GM18517 (cell line): ENCODE measurements at regions not wholly inside any gene's neighbourhood (a gene's known extent, or its start where the extent isn't known, plus 50 kb on each side); places are given as distances from the start of the nearest gene placed in this dataset.

ENCODE experiments used
- ATAC-seq: cut with Tn5 transposase; IDR thresholded peaks from one replicate; pipeline ENCODE4 v1.9.1; 2021; ENCODE audit warnings: mild to moderate bottlenecking, moderate library complexity; ENCODE audit not compliant: unreplicated experiment

GRCh38 chr2:226142463-226142862 is 657.2 kb downstream of the IRS1 start:
- ATAC-seq, result no peak

GRCh38 chr2:226140594-226140993 is 659.0 kb downstream of the IRS1 start:
- no peak for ATAC-seq

GRCh38 chr2:226139759-226140158 is 659.9 kb downstream of the IRS1 start:
- ATAC-seq, result no peak

DNA sequence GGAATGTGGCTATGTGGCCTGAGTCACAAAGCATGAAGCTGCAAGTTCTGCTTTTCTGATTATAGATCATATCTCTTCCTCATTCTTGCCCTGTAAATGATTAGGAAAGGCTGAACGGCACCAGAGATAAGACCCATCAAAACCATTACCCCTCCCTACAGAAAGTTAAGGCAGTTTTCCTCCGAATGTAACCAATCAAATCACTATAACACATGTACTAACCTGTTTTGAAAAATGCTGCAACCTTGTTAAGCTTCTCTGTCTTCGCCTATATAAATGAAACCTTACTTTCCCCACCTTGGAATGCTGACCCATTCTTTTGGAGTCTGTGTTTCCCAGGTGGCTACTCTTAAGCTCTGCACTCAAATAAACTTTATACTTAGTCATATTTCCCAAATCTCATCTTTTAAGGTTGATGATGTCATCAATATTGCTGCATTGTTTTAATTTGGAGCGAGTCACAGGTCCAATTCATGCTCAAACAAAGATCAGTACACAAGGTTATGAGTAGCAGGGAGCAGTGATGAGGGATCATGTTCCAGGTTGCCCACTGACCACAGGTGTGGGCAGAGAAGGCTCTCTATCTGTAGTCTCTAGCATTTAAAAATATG is 662.3 kb downstream of the IRS1 start:
- ATAC-seq, result no peak

- ATAC-seq, result no peak
These were observed 662.9 kb downstream of the IRS1 start for GRCh38 chr2:226136739-226137138.

DNA sequence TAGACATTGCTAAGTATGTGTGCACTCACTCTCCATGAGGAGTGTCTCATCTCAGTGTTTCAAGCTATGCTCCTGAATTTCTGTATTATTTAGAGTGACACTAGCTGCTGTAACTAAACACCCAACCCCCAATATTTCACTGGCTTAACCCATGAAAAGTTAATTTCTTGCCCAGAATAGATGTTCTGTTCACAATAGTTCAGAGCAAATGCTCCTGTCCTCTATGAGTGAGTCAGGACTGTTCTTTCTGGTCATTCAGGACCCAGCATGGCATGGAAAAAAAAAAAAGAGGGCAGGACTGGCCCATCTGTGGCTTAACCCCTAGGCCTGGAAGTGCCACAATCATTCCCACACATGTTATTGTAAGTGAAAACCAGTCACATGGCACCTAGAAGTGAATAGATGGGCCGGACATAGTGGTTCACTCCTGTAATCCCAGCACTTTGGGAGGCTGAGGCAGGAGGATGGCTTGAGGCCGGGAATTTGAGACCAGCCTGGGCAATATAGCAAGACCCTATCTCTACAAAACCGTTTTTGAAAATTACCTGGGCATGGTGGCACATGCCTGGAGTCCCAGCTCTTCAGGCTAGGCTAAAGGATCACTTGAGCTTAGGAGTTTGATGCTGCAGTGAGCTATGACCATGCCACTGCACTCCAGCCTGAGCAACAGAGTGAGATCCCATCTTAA is 663.6 kb downstream of the IRS1 start:
- ATAC-seq, result no peak

GRCh38 chr2:226132323-226133215 is 667.1 kb downstream of the IRS1 start:
- no peak for ATAC-seq

GRCh38 chr2:226131299-226131784 is 668.3 kb downstream of the IRS1 start:
- no peak for ATAC-seq

GRCh38 chr2:226130192-226130591 is 669.4 kb downstream of the IRS1 start:
- no peak for ATAC-seq

- no peak for ATAC-seq
These were observed 671.9 kb downstream of the IRS1 start for GRCh38 chr2:226127682-226128081.

GRCh38 chr2:226126104-226126503 is 673.5 kb downstream of the IRS1 start:
- ATAC-seq, result no peak

GRCh38 chr2:226125176-226125883 is 674.3 kb downstream of the IRS1 start:
- ATAC-seq, result no peak

DNA sequence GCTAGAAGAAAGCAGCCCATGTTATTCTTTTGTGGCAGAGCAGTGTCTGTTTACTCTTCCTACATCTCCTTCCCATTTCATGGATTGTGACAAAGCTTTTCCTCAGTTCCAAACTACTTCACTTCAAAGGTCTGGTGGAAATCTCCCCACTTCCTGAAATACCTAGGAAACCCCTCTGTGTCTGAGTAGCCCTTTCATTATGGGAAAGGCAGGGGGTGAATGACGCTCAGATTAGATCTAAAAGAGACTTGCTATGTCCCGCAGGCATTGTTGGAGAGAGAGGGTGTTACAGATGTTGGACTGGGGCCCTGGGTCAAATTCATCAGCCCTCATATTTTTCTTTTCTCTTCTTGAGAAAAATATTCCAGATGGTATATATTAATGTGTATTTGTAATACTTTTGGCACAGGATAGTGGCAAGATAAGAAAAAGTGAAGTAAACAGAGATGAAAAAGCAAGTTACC is 675.0 kb downstream of the IRS1 start:
- no peak for ATAC-seq

DNA sequence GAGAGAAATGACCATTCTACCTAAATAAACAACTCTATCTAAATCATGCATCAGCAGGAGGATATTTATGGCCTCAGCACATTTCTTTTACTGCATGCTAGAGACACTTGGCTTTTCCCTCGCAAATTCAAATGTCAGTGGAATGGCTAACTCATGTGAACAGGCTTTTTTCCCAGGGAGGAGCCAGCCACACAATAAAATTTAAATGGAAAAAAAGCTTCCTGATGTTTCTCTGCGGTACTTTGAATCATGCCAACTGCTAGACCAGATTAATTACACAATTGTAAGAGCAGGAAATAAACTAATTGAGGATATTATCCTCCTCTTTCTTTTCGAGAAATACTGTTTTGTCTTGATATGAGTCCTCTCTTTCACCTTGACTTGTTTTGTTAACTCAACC is 676.3 kb downstream of the IRS1 start:
- ATAC-seq, result no peak

- ATAC-seq, result no peak
These were observed 677.6 kb downstream of the IRS1 start for GRCh38 chr2:226122041-226122440.

DNA sequence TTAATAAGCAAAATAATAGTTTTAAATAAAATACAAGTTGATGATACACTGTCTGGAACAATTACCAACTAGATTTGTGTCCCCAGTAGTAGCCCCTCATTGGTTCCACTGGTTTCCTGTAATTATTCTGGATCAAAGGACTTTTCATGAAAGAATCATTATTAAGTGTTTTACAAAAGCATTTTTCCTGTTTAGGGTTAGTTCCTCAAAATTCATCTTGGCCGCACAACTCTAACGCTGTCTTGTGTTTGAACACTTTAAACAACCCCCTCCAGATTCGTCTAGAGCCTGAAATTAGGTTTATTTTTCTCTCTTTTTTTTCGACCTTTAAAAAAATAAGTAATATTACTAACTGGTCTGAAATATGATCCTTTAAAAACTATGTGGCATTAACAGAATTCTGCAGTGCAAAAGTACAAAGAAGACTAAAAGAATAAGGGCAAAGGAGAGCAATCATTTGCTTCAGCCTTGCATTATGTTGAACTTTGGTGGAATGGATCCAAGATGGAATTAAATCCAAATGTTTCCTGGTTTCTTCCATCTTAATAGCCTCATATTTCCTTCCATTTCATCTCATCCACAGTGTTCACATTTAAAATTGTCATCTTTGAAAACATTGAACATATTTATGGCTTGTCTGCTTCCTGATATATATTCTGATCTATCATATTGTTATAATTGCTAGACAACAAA is 678.4 kb downstream of the IRS1 start:
- no peak for ATAC-seq

GRCh38 chr2:226118471-226119429 is 680.9 kb downstream of the IRS1 start:
- ATAC-seq, result no peak

- no peak for ATAC-seq
These were observed 682.0 kb downstream of the IRS1 start for GRCh38 chr2:226117510-226118065.

DNA sequence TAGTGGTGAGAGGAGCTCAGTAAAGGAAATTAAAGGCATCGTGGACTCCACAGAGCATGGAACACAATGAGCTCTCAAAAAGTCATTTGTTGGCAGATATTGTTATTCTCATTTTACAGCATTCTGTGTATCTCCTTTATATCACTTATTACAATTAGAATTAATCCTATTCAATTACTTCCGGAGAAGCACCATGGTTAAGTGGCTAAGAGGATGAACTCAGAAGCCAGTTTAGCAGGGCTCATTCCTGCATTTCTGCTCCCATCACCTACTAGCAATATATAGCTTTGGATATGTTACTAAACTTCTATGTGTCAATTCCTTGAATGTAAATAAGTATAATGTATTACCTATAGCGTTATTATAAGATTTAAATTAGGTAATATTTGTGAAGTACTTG is 683.3 kb downstream of the IRS1 start:
- no peak for ATAC-seq
